HCT116 (cell line): ENCODE measurements at regions not wholly inside any gene's neighbourhood (a gene's known extent, or its start where the extent isn't known, plus 50 kb on each side); places are given as distances from the start of the nearest gene placed in this dataset.

Source experiments
- ATAC-seq: fragments of 200-7000 bp; cut with Tn5 transposase; 2 replicates; pipeline ENCODE4 v1.9.1; 2020; ENCODE audit warnings: mild to moderate bottlenecking, moderate library complexity
- BruUV-seq: library from RNA; stranded (reverse); fragments of 400-500 nt; replicated peaks from 2 replicates; lab custom pipeline; 2021; lab: Mats Ljungman, UMichigan
- CTCF ChIA-PET: fragments of 300-600 bp; sonication (Branson Sonifier 250); formaldehyde crosslinking; loops from one replicate; lab custom pipeline; 2021; ENCODE audit warnings: antibody characterized with exemption; lab: Charles Lee
- POLR2A ChIA-PET: fragments of 300-600, 350-600 bp; sonication (Branson Sonifier 250); formaldehyde crosslinking; loops from one replicate; lab custom pipeline; 2021; ENCODE audit warnings: antibody characterized with exemption; lab: Charles Lee
- RAD21 ChIA-PET, 2 experiments: fragments of 300-600 bp; sonication (Branson Sonifier 250); formaldehyde crosslinking; loops; one replicate each; lab custom pipeline; 2023; ENCODE audit warnings: low total read pairs in 2 of 2; ENCODE audit not compliant: uncharacterized antibody in 2 of 2, unreplicated experiment in 2 of 2, low non-redundant PET in 1 of 2; lab: Charles Lee
- DNase-seq: peaks from one replicate; pipeline ENCODE4 v3.0.0-alpha.2; 2010; ENCODE audit warnings: low read depth, low spot score
- H2AFZ ChIP-seq: fragments of 200-600 bp; shearing (Covaris generic), sonication (generic); 2 replicates; pipeline ENCODE4 v1.6.1; 2017; ENCODE audit warnings: low read depth, mixed run types, mixed read lengths, antibody characterized with exemption, low read length; ENCODE audit not compliant: poor library complexity, severe bottlenecking
- H3K27ac ChIP-seq: 2 replicates; pipeline ENCODE4 v1.5.1; 2012; ENCODE audit warnings: low read depth, low read length
- H3K27me3 ChIP-seq: fragments of 200-600 bp; sonication (generic); 2 replicates; pipeline ENCODE4 v1.6.1; 2016; ENCODE audit warnings: mixed run types, low read length, mixed read lengths; ENCODE audit not compliant: insufficient read depth
- H3K36me3 ChIP-seq, 2 experiments: fragments of 200-500 bp in 1 of 2; fragments of 200-600 bp in 1 of 2; sonication (Bioruptor generic) in 1 of 2; sonication (generic) in 1 of 2; 2 replicates each; pipeline versions ENCODE4 v1.5.1 to v1.6.1; 2014 to 2016; ENCODE audit warnings: low read length in 2 of 2, inconsistent platforms in 1 of 2, mixed read lengths in 1 of 2, mixed run types in 1 of 2; ENCODE audit not compliant: insufficient read depth in 2 of 2, control insufficient read depth in 1 of 2
- H3K4me1 ChIP-seq, 2 experiments: fragments of 200-600 bp in 1 of 2; sonication (generic) in 1 of 2; 2 replicates each; pipeline versions ENCODE4 v1.5.1 to v1.6.1; 2012 to 2017; ENCODE audit warnings: low read length in 2 of 2, inconsistent platforms in 1 of 2, mild to moderate bottlenecking in 1 of 2, mixed read lengths in 1 of 2, mixed run types in 1 of 2, moderate library complexity in 1 of 2; ENCODE audit not compliant: insufficient read depth in 2 of 2, control insufficient read depth in 1 of 2
- H3K4me2 ChIP-seq: fragments of 200-600 bp; sonication (generic); 2 replicates; pipeline ENCODE4 v1.6.1; 2017; ENCODE audit warnings: mixed run types, low read length, mixed read lengths
- H3K4me3 ChIP-seq, 2 experiments: fragments of 200-600 bp in 1 of 2; sonication (generic) in 1 of 2; replicated peaks in 1 of 2; 2 replicates each; pipeline ENCODE4 v1.5.1; 2011 to 2016; ENCODE audit warnings: low read length in 2 of 2, control low read depth in 1 of 2, low read depth in 1 of 2, mild to moderate bottlenecking in 1 of 2, mixed read lengths in 1 of 2, mixed run types in 1 of 2
- H3K79me2 ChIP-seq: fragments of 200-600 bp; sonication (generic); 2 replicates; pipeline ENCODE4 v1.6.1; 2017; ENCODE audit warnings: mild to moderate bottlenecking, mixed run types, low read length, moderate library complexity, mixed read lengths; ENCODE audit not compliant: insufficient read depth
- H3K9ac ChIP-seq: fragments of 200-600 bp; sonication (generic); 2 replicates; pipeline ENCODE4 v1.6.1; 2016; ENCODE audit warnings: low read length, mixed read lengths
- H3K9me2 ChIP-seq: fragments of 200-600 bp; sonication (generic), shearing (Covaris generic); 2 replicates; pipeline ENCODE4 v1.6.1; 2017; ENCODE audit warnings: mixed run types, mild to moderate bottlenecking, moderate library complexity; ENCODE audit not compliant: insufficient read depth
- H3K9me3 ChIP-seq, 2 experiments: fragments of 200-500 bp in 1 of 2; fragments of 200-600 bp in 1 of 2; sonication (Bioruptor generic) in 1 of 2; sonication (generic) in 1 of 2; 2 replicates each; pipeline ENCODE4 v1.6.1; 2014 to 2017; ENCODE audit warnings: low read length in 2 of 2, mixed read lengths in 2 of 2, inconsistent platforms in 1 of 2, low read depth in 1 of 2, mild to moderate bottlenecking in 1 of 2, mixed run types in 1 of 2, moderate library complexity in 1 of 2; ENCODE audit not compliant: control insufficient read depth in 1 of 2, insufficient read depth in 1 of 2
- H4K20me1 ChIP-seq: fragments of 200-600 bp; sonication (generic), shearing (Covaris generic); 2 replicates; pipeline ENCODE4 v1.6.1; 2017; ENCODE audit warnings: mixed run types, mild to moderate bottlenecking, moderate library complexity; ENCODE audit not compliant: insufficient read depth
- EGR1 ChIP-seq: IDR thresholded peaks from 2 replicates; pipeline ENCODE4 v1.6.1; 2012; ENCODE audit warnings: low read depth
- ELF1 ChIP-seq: IDR thresholded peaks from 2 replicates; pipeline ENCODE4 v1.6.1; 2012; ENCODE audit warnings: low read depth, borderline replicate concordance
- EZH2 ChIP-seq: fragments of 200-600 bp; sonication (generic); IDR thresholded peaks from 2 replicates; pipeline ENCODE4 v1.6.1; 2017; ENCODE audit warnings: antibody characterized with exemption, mixed run types
- EZH2phosphoT487 ChIP-seq: fragments of 200-600 bp; IDR thresholded peaks from 2 replicates; pipeline ENCODE4 v1.6.1; 2018; ENCODE audit warnings: antibody characterized with exemption, borderline replicate concordance
- FOSL1 ChIP-seq: IDR thresholded peaks from 2 replicates; pipeline ENCODE4 v1.6.1; 2012; ENCODE audit warnings: low read depth
- JUND ChIP-seq: IDR thresholded peaks from 2 replicates; pipeline ENCODE4 v1.6.1; 2012
- MAX ChIP-seq: IDR thresholded peaks from 2 replicates; pipeline ENCODE4 v1.6.1; 2012
- POLR2A ChIP-seq: IDR thresholded peaks from 2 replicates; pipeline ENCODE4 v1.7.0; 2011; ENCODE audit warnings: borderline replicate concordance; ENCODE audit not compliant: insufficient read depth, insufficient read length; ENCODE audit errors: extremely low read depth
- POLR2AphosphoS5 ChIP-seq: IDR thresholded peaks from 2 replicates; pipeline ENCODE4 v1.6.1; 2011; ENCODE audit warnings: mild to moderate bottlenecking, low read depth, low read length, moderate library complexity
- SIN3A ChIP-seq: IDR thresholded peaks from 2 replicates; pipeline ENCODE4 v1.6.1; 2012; ENCODE audit warnings: low read depth
- SP1 ChIP-seq: IDR thresholded peaks from 2 replicates; pipeline ENCODE4 v1.6.1; 2012; ENCODE audit warnings: low read depth
- SRF ChIP-seq: IDR thresholded peaks from 2 replicates; pipeline ENCODE4 v1.6.1; 2012; ENCODE audit warnings: low read depth
- TCF7L2 ChIP-seq: IDR thresholded peaks from 2 replicates; pipeline ENCODE4 v1.7.0; 2011; ENCODE audit warnings: borderline replicate concordance, inconsistent platforms; ENCODE audit not compliant: insufficient read depth, insufficient read length; ENCODE audit errors: extremely low read depth
- YY1 ChIP-seq: IDR thresholded peaks from 2 replicates; pipeline ENCODE4 v1.6.1; 2011; ENCODE audit warnings: low read length, low read depth, moderate library complexity, mild to moderate bottlenecking; ENCODE audit not compliant: insufficient replicate concordance; ENCODE audit errors: extremely low read depth
- ZBTB33 ChIP-seq: IDR thresholded peaks from 2 replicates; pipeline ENCODE4 v1.6.1; 2011; ENCODE audit warnings: mild to moderate bottlenecking, low read length, moderate library complexity; ENCODE audit not compliant: insufficient replicate concordance; ENCODE audit errors: extremely low read depth
- ZFX ChIP-seq: fragments of 450-650 bp; IDR thresholded peaks from 2 replicates; pipeline ENCODE4 v1.6.1; 2017
- intact Hi-C: fragments of 100-400 bp; cut with micrococcal nuclease; formaldehyde crosslinking; loops from 2 replicates; pipeline ENCODE4 v1.10.0; 2022
- TF ChIP-seq, protein P1 (sequence below), 3 experiments: fragments of 200-600 bp in 1 of 3; sonication (generic) in 1 of 3; IDR thresholded peaks in 2 of 3; conservative IDR thresholded peaks in 1 of 3; 2 replicates each; pipeline ENCODE4 v1.5.1; 2012 to 2017; ENCODE audit warnings: low read depth in 2 of 3, low read length in 2 of 3, antibody characterized with exemption in 1 of 3, borderline replicate concordance in 1 of 3, control low read depth in 1 of 3, mild to moderate bottlenecking in 1 of 3, mixed read lengths in 1 of 3, mixed run types in 1 of 3, moderate library complexity in 1 of 3; ENCODE audit not compliant: insufficient read depth in 1 of 3

- intact Hi-C loops, result no loop called here
- RAD21 ChIA-PET, result no interaction called here
- Histone ChIP-seq H3K4me2 (no peak overlapping the region), H3K27me3 (no peaks in the 10 kb centered on the region), H3K79me2 (no peaks in the 10 kb centered on the region), H3K9me3 (no peaks in the 10 kb centered on the region), H3K36me3 (no peaks in the 10 kb centered on the region), H3K9me2 (no peaks in the 10 kb centered on the region), H4K20me1 (no peaks in the 10 kb centered on the region), H3K4me1 (no peaks in the 10 kb centered on the region), H3K4me3 (no peak overlapping the region), H3K9ac (no peak overlapping the region), H2AFZ (no peak overlapping the region), H3K27ac (no peak overlapping the region)
- no TSS peak for BruUV-seq
- no peak for TF ChIP-seq JUND
- TF ChIP-seq YY1, result no peak
- no peak for TF ChIP-seq MAX
- TF ChIP-seq EZH2, result no peak
- TF ChIP-seq SIN3A, result no peak
- no peak for TF ChIP-seq POLR2AphosphoS5
- TF ChIP-seq ZBTB33, result no peak
- TF ChIP-seq FOSL1, result no peak
- no peak for TF ChIP-seq SRF
- no peak for TF ChIP-seq ZFX
- no peak for TF ChIP-seq SP1
- no peak for TF ChIP-seq ELF1
- no peak for TF ChIP-seq EZH2phosphoT487
- TF ChIP-seq TCF7L2, result no peak
- TF ChIP-seq, protein P1, sequence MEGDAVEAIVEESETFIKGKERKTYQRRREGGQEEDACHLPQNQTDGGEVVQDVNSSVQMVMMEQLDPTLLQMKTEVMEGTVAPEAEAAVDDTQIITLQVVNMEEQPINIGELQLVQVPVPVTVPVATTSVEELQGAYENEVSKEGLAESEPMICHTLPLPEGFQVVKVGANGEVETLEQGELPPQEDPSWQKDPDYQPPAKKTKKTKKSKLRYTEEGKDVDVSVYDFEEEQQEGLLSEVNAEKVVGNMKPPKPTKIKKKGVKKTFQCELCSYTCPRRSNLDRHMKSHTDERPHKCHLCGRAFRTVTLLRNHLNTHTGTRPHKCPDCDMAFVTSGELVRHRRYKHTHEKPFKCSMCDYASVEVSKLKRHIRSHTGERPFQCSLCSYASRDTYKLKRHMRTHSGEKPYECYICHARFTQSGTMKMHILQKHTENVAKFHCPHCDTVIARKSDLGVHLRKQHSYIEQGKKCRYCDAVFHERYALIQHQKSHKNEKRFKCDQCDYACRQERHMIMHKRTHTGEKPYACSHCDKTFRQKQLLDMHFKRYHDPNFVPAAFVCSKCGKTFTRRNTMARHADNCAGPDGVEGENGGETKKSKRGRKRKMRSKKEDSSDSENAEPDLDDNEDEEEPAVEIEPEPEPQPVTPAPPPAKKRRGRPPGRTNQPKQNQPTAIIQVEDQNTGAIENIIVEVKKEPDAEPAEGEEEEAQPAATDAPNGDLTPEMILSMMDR (IDR thresholded peaks at IDR 0.05 in 2 of 3, conservative IDR thresholded peaks at IDR 0.05 in 1 of 3; ENCODE audit: borderline replicate concordance in 1 of 3, insufficient read depth in 1 of 3, low read depth in 2 of 3, low read length in 2 of 3), result no peak
- no peak for TF ChIP-seq EGR1
- TF ChIP-seq POLR2A, result no peak
- ATAC-seq (no peak), DNase-seq (no peak)
- CTCF ChIA-PET, result no interaction called here
- POLR2A ChIA-PET, result no interaction called here
Observed at GRCh38 chr6:120853489-120853888, 480.8 kb downstream of the TBC1D32 start.
